HCT116 (cell line): ENCODE measurements at regions not wholly inside any gene's neighbourhood (a gene's known extent, or its start where the extent isn't known, plus 50 kb on each side); places are given as distances from the start of the nearest gene placed in this dataset.

Source experiments
- ATAC-seq: fragments of 200-7000 bp; cut with Tn5 transposase; 2 replicates; pipeline ENCODE4 v1.9.1; 2020; ENCODE audit warnings: mild to moderate bottlenecking, moderate library complexity
- BruUV-seq: library from RNA; stranded (reverse); fragments of 400-500 nt; replicated peaks from 2 replicates; lab custom pipeline; 2021; lab: Mats Ljungman, UMichigan
- CTCF ChIA-PET: fragments of 300-600 bp; sonication (Branson Sonifier 250); formaldehyde crosslinking; loops from one replicate; lab custom pipeline; 2021; ENCODE audit warnings: antibody characterized with exemption; lab: Charles Lee
- POLR2A ChIA-PET: fragments of 300-600, 350-600 bp; sonication (Branson Sonifier 250); formaldehyde crosslinking; loops from one replicate; lab custom pipeline; 2021; ENCODE audit warnings: antibody characterized with exemption; lab: Charles Lee
- RAD21 ChIA-PET, 2 experiments: fragments of 300-600 bp; sonication (Branson Sonifier 250); formaldehyde crosslinking; loops; one replicate each; lab custom pipeline; 2023; ENCODE audit warnings: low total read pairs in 2 of 2; ENCODE audit not compliant: uncharacterized antibody in 2 of 2, unreplicated experiment in 2 of 2, low non-redundant PET in 1 of 2; lab: Charles Lee
- DNase-seq: peaks from one replicate; pipeline ENCODE4 v3.0.0-alpha.2; 2010; ENCODE audit warnings: low read depth, low spot score
- H2AFZ ChIP-seq: fragments of 200-600 bp; shearing (Covaris generic), sonication (generic); 2 replicates; pipeline ENCODE4 v1.6.1; 2017; ENCODE audit warnings: low read depth, mixed run types, mixed read lengths, antibody characterized with exemption, low read length; ENCODE audit not compliant: poor library complexity, severe bottlenecking
- H3K27ac ChIP-seq: 2 replicates; pipeline ENCODE4 v1.5.1; 2012; ENCODE audit warnings: low read depth, low read length
- H3K27me3 ChIP-seq: fragments of 200-600 bp; sonication (generic); 2 replicates; pipeline ENCODE4 v1.6.1; 2016; ENCODE audit warnings: mixed run types, low read length, mixed read lengths; ENCODE audit not compliant: insufficient read depth
- H3K36me3 ChIP-seq, 2 experiments: fragments of 200-500 bp in 1 of 2; fragments of 200-600 bp in 1 of 2; sonication (Bioruptor generic) in 1 of 2; sonication (generic) in 1 of 2; 2 replicates each; pipeline versions ENCODE4 v1.5.1 to v1.6.1; 2014 to 2016; ENCODE audit warnings: low read length in 2 of 2, inconsistent platforms in 1 of 2, mixed read lengths in 1 of 2, mixed run types in 1 of 2; ENCODE audit not compliant: insufficient read depth in 2 of 2, control insufficient read depth in 1 of 2
- H3K4me1 ChIP-seq, 2 experiments: fragments of 200-600 bp in 1 of 2; sonication (generic) in 1 of 2; 2 replicates each; pipeline versions ENCODE4 v1.5.1 to v1.6.1; 2012 to 2017; ENCODE audit warnings: low read length in 2 of 2, inconsistent platforms in 1 of 2, mild to moderate bottlenecking in 1 of 2, mixed read lengths in 1 of 2, mixed run types in 1 of 2, moderate library complexity in 1 of 2; ENCODE audit not compliant: insufficient read depth in 2 of 2, control insufficient read depth in 1 of 2
- H3K4me2 ChIP-seq: fragments of 200-600 bp; sonication (generic); 2 replicates; pipeline ENCODE4 v1.6.1; 2017; ENCODE audit warnings: mixed run types, low read length, mixed read lengths
- H3K4me3 ChIP-seq, 2 experiments: fragments of 200-600 bp in 1 of 2; sonication (generic) in 1 of 2; replicated peaks in 1 of 2; 2 replicates each; pipeline ENCODE4 v1.5.1; 2011 to 2016; ENCODE audit warnings: low read length in 2 of 2, control low read depth in 1 of 2, low read depth in 1 of 2, mild to moderate bottlenecking in 1 of 2, mixed read lengths in 1 of 2, mixed run types in 1 of 2
- H3K79me2 ChIP-seq: fragments of 200-600 bp; sonication (generic); 2 replicates; pipeline ENCODE4 v1.6.1; 2017; ENCODE audit warnings: mild to moderate bottlenecking, mixed run types, low read length, moderate library complexity, mixed read lengths; ENCODE audit not compliant: insufficient read depth
- H3K9ac ChIP-seq: fragments of 200-600 bp; sonication (generic); 2 replicates; pipeline ENCODE4 v1.6.1; 2016; ENCODE audit warnings: low read length, mixed read lengths
- H3K9me2 ChIP-seq: fragments of 200-600 bp; sonication (generic), shearing (Covaris generic); 2 replicates; pipeline ENCODE4 v1.6.1; 2017; ENCODE audit warnings: mixed run types, mild to moderate bottlenecking, moderate library complexity; ENCODE audit not compliant: insufficient read depth
- H3K9me3 ChIP-seq, 2 experiments: fragments of 200-500 bp in 1 of 2; fragments of 200-600 bp in 1 of 2; sonication (Bioruptor generic) in 1 of 2; sonication (generic) in 1 of 2; 2 replicates each; pipeline ENCODE4 v1.6.1; 2014 to 2017; ENCODE audit warnings: low read length in 2 of 2, mixed read lengths in 2 of 2, inconsistent platforms in 1 of 2, low read depth in 1 of 2, mild to moderate bottlenecking in 1 of 2, mixed run types in 1 of 2, moderate library complexity in 1 of 2; ENCODE audit not compliant: control insufficient read depth in 1 of 2, insufficient read depth in 1 of 2
- H4K20me1 ChIP-seq: fragments of 200-600 bp; sonication (generic), shearing (Covaris generic); 2 replicates; pipeline ENCODE4 v1.6.1; 2017; ENCODE audit warnings: mixed run types, mild to moderate bottlenecking, moderate library complexity; ENCODE audit not compliant: insufficient read depth
- EZH2 ChIP-seq: fragments of 200-600 bp; sonication (generic); IDR thresholded peaks from 2 replicates; pipeline ENCODE4 v1.6.1; 2017; ENCODE audit warnings: antibody characterized with exemption, mixed run types
- EZH2phosphoT487 ChIP-seq: fragments of 200-600 bp; IDR thresholded peaks from 2 replicates; pipeline ENCODE4 v1.6.1; 2018; ENCODE audit warnings: antibody characterized with exemption, borderline replicate concordance
- SIN3A ChIP-seq: IDR thresholded peaks from 2 replicates; pipeline ENCODE4 v1.6.1; 2012; ENCODE audit warnings: low read depth
- SRF ChIP-seq: IDR thresholded peaks from 2 replicates; pipeline ENCODE4 v1.6.1; 2012; ENCODE audit warnings: low read depth
- YY1 ChIP-seq: IDR thresholded peaks from 2 replicates; pipeline ENCODE4 v1.6.1; 2011; ENCODE audit warnings: low read length, low read depth, moderate library complexity, mild to moderate bottlenecking; ENCODE audit not compliant: insufficient replicate concordance; ENCODE audit errors: extremely low read depth
- ZBTB33 ChIP-seq: IDR thresholded peaks from 2 replicates; pipeline ENCODE4 v1.6.1; 2011; ENCODE audit warnings: mild to moderate bottlenecking, low read length, moderate library complexity; ENCODE audit not compliant: insufficient replicate concordance; ENCODE audit errors: extremely low read depth
- intact Hi-C: fragments of 100-400 bp; cut with micrococcal nuclease; formaldehyde crosslinking; loops from 2 replicates; pipeline ENCODE4 v1.10.0; 2022

- H3K9me2 ChIP-seq, result no peaks in the 10 kb centered on the region
- no peak overlapping the region for H3K4me3 ChIP-seq
- BruUV-seq, result no TSS peak
- intact Hi-C loops, result no loop called here
- TF ChIP-seq YY1 (no peak), ZBTB33 (no peak), EZH2 (no peak), EZH2phosphoT487 (no peak), SIN3A (no peak)
- no peaks in the 10 kb centered on the region for H4K20me1 ChIP-seq
- H3K9ac ChIP-seq, result no peak overlapping the region
- H3K27ac ChIP-seq, result no peak overlapping the region
- RAD21 ChIA-PET, result no interaction called here
- H3K36me3 ChIP-seq, result no peaks in the 10 kb centered on the region
- no peaks in the 10 kb centered on the region for H3K79me2 ChIP-seq
- CTCF ChIA-PET, result no interaction called here
- no peaks in the 10 kb centered on the region for H3K4me1 ChIP-seq
- no peaks in the 10 kb centered on the region for H3K9me3 ChIP-seq
- H3K27me3 ChIP-seq, result no peaks in the 10 kb centered on the region
- no peak overlapping the region for H2AFZ ChIP-seq
- H3K4me2 ChIP-seq, result no peak overlapping the region
- POLR2A ChIA-PET, result no interaction called here
- no peak for ATAC-seq
- DNase-seq, result no peak
These were observed 113.9 kb upstream of the DPT start for GRCh38 chr1:168842916-168843315.

GRCh38 chr1:168843401-168843800 lies 114.4 kb upstream of the DPT start:
- BruUV-seq, result no TSS peak
- Histone ChIP-seq H2AFZ (no peak overlapping the region), H3K9ac (no peak overlapping the region), H3K9me2 (no peaks in the 10 kb centered on the region), H3K4me2 (no peak overlapping the region), H3K36me3 (no peaks in the 10 kb centered on the region), H3K9me3 (no peaks in the 10 kb centered on the region), H3K4me3 (no peak overlapping the region), H3K27ac (no peak overlapping the region), H3K27me3 (no peaks in the 10 kb centered on the region), H4K20me1 (no peaks in the 10 kb centered on the region), H3K4me1 (no peaks in the 10 kb centered on the region), H3K79me2 (no peaks in the 10 kb centered on the region)
- ChIA-PET CTCF (no interaction called here), POLR2A (no interaction called here), RAD21 (no interaction called here)
- TF ChIP-seq SRF, result no peak
- TF ChIP-seq EZH2, result no peak
- ATAC-seq (no peak), DNase-seq (no peak)
- intact Hi-C loops, result no loop called here
